ENCODE measurements at regions not wholly inside any gene's neighbourhood (a gene's known extent, or its start where the extent isn't known, plus 50 kb on each side); places are given as distances from the start of the nearest gene placed in this dataset.

DNA sequence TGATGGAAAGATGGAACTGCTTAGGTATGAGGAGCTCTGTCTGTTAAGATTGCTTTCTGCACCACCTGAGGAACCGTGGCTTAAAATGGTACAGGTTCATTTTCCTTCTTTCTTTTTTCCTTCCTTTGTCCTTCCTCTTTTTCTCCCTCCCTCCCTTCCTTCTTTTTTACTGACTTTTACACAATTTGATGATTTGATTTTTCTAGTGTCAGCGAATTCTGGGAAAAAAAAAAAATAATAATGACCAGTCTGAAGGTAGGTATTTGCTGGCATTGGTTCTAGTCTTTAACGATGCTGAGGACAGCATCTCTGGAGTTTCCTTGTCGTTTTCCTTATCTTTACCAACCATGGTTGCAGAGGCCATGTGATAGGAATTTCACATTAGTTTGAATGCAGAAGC, 613.5 kb downstream of the EDEM1 start:
- TF ChIP-seq, protein P1, sequence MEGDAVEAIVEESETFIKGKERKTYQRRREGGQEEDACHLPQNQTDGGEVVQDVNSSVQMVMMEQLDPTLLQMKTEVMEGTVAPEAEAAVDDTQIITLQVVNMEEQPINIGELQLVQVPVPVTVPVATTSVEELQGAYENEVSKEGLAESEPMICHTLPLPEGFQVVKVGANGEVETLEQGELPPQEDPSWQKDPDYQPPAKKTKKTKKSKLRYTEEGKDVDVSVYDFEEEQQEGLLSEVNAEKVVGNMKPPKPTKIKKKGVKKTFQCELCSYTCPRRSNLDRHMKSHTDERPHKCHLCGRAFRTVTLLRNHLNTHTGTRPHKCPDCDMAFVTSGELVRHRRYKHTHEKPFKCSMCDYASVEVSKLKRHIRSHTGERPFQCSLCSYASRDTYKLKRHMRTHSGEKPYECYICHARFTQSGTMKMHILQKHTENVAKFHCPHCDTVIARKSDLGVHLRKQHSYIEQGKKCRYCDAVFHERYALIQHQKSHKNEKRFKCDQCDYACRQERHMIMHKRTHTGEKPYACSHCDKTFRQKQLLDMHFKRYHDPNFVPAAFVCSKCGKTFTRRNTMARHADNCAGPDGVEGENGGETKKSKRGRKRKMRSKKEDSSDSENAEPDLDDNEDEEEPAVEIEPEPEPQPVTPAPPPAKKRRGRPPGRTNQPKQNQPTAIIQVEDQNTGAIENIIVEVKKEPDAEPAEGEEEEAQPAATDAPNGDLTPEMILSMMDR (IDR thresholded peaks at IDR 0.05): no peak
- no peak for TF ChIP-seq EP300 (IDR thresholded peaks at IDR 0.05)
